NCI-H146 treated with DMSO at 0.1 percent for 48 hours (cell line): ENCODE measurements at regions not wholly inside any gene's neighbourhood (a gene's known extent, or its start where the extent isn't known, plus 50 kb on each side); places are given as distances from the start of the nearest gene placed in this dataset.

Experiments
- DNase-seq: peaks from one replicate; lab custom pipeline; 2025; ENCODE audit not compliant: unreplicated experiment; lab: John Stamatoyannopoulos, UW

GRCh38 chr4:145427991-145428390 lies 53.7 kb upstream of the SMAD1 start:
- no peak for DNase-seq

- no peak for DNase-seq
These were observed 54.4 kb upstream of the SMAD1 start for GRCh38 chr4:145427221-145427620.

GRCh38 chr4:145423017-145423708 lies 58.5 kb upstream of the SMAD1 start:
- DNase-seq, result no peak

- no peak for DNase-seq
These were observed 60.9 kb upstream of the SMAD1 start for GRCh38 chr4:145420595-145421214.

GRCh38 chr4:145418739-145419138 lies 62.9 kb upstream of the SMAD1 start:
- DNase-seq, result no peak

- no peak for DNase-seq
These were observed 64.1 kb upstream of the SMAD1 start for GRCh38 chr4:145417348-145418130.

- no peak for DNase-seq
These were observed 66.8 kb upstream of the SMAD1 start for GRCh38 chr4:145414841-145415240.

- DNase-seq, result no peak
These were observed 67.4 kb upstream of the SMAD1 start for GRCh38 chr4:145414226-145414625.

GRCh38 chr4:145406970-145407369 lies 74.7 kb upstream of the SMAD1 start:
- DNase-seq, result no peak

- DNase-seq, result no peak
These were observed 76.9 kb upstream of the SMAD1 start for GRCh38 chr4:145404761-145405160.

GRCh38 chr4:145396581-145396980 lies 85.1 kb upstream of the SMAD1 start:
- DNase-seq, result no peak

GRCh38 chr4:145390571-145390970 lies 91.1 kb upstream of the SMAD1 start:
- DNase-seq, result no peak

GRCh38 chr4:145389550-145389949 lies 92.1 kb upstream of the SMAD1 start:
- no peak for DNase-seq

- no peak for DNase-seq
These were observed 93.6 kb upstream of the SMAD1 start for GRCh38 chr4:145388043-145388442.

GRCh38 chr4:145387079-145387478 lies 94.6 kb upstream of the SMAD1 start:
- no peak for DNase-seq

- no peak for DNase-seq
These were observed 100.5 kb upstream of the SMAD1 start for GRCh38 chr4:145381163-145381562.

- DNase-seq, result no peak
These were observed 101.5 kb upstream of the SMAD1 start for GRCh38 chr4:145380123-145380522.

- no peak for DNase-seq
These were observed 106.2 kb upstream of the SMAD1 start for GRCh38 chr4:145375416-145375815.

GRCh38 chr4:145352438-145353145 lies 129.1 kb upstream of the SMAD1 start:
- DNase-seq, result no peak

- no peak for DNase-seq
These were observed 129.7 kb upstream of the SMAD1 start for GRCh38 chr4:145351922-145352321.

- no peak for DNase-seq
These were observed 130.5 kb upstream of the SMAD1 start for GRCh38 chr4:145351162-145351561.

GRCh38 chr4:145348291-145348690 lies 133.4 kb upstream of the SMAD1 start:
- no peak for DNase-seq
